A549 (cell line): ENCODE measurements at regions not wholly inside any gene's neighbourhood (a gene's known extent, or its start where the extent isn't known, plus 50 kb on each side); places are given as distances from the start of the nearest gene placed in this dataset.

Experiments
- CEBPB ChIP-seq, 2 experiments: fragments of >200 bp in 1 of 2; sonication (Bioruptor Twin) in 1 of 2; formaldehyde crosslinking in 1 of 2; IDR thresholded peaks; 2 replicates each; pipeline ENCODE4 v1.6.1; 2012 to 2016
- CTCF ChIP-seq: fragments of >200 bp; sonication (Bioruptor Twin); formaldehyde crosslinking; IDR thresholded peaks from 3 replicates; pipeline ENCODE4 v1.5.1; 2016
- JUN ChIP-seq, 2 experiments: fragments of >200 bp; sonication (Bioruptor Twin); formaldehyde crosslinking; IDR thresholded peaks; 2 replicates in 1 of 2; 3 replicates in 1 of 2; pipeline ENCODE4 v1.6.1; 2016 to 2017
- MAFK ChIP-seq: fragments of 450-650 bp; IDR thresholded peaks from 2 replicates; pipeline ENCODE4 v1.6.1; 2014; ENCODE audit not compliant: partially characterized antibody
- MAX ChIP-seq: IDR thresholded peaks from 2 replicates; pipeline ENCODE4 v1.6.1; 2012
- MAZ ChIP-seq: fragments of 150-350 bp; IDR thresholded peaks from 2 replicates; pipeline ENCODE4 v1.6.1; 2014; ENCODE audit warnings: antibody characterized with exemption, low read depth, low read length, borderline replicate concordance
- MYC ChIP-seq: IDR thresholded peaks from 2 replicates; pipeline ENCODE4 v1.6.1; 2012; ENCODE audit warnings: mild to moderate bottlenecking, inconsistent platforms, low read length, improper control_type of control experiment, borderline replicate concordance
- POLR2A ChIP-seq: IDR thresholded peaks from 2 replicates; pipeline ENCODE4 v1.6.1; 2012; ENCODE audit warnings: mild to moderate bottlenecking, low read length
- REST ChIP-seq: fragments of 200-600 bp; sonication (generic); IDR thresholded peaks from 2 replicates; pipeline ENCODE4 v1.6.1; 2016; ENCODE audit warnings: antibody characterized with exemption, mild to moderate bottlenecking, moderate library complexity
- RNF2 ChIP-seq: fragments of 200-600 bp; sonication (generic); IDR thresholded peaks from 2 replicates; pipeline ENCODE4 v1.6.1; 2016; ENCODE audit warnings: low read depth, mild to moderate bottlenecking, antibody characterized with exemption, moderate library complexity, borderline replicate concordance
- USF2 ChIP-seq: fragments of 450-650 bp; IDR thresholded peaks from 2 replicates; pipeline ENCODE4 v1.6.1; 2014; ENCODE audit warnings: antibody characterized with exemption

GRCh38 chr13:112207129-112207528 lies 140.2 kb downstream of the SOX1 start:
- TF ChIP-seq CEBPB (IDR thresholded peaks at IDR 0.05) (no peak), JUN (IDR thresholded peaks at IDR 0.05) (no peak), CTCF (no peak), USF2 (no peak), REST (no peak), MAZ (no peak), MAX (no peak), RNF2 (no peak), MYC (no peak), POLR2A (no peak), MAFK (no peak)
